Right ventricle myocardium superior (tissue), 1 donor: ENCODE measurements at regions not wholly inside any gene's neighbourhood (a gene's known extent, or its start where the extent isn't known, plus 50 kb on each side); places are given as distances from the start of the nearest gene placed in this dataset.
A peak's percentile ranks its signal among the peaks of the same experiment; 100 is the strongest.

Experiments
- ATAC-seq: fragments of 200-7000 bp; cut with Tn5 transposase; one replicate; pipeline ENCODE4 v1.9.1; 2020; ENCODE audit warnings: mild to moderate bottlenecking; ENCODE audit not compliant: poor library complexity
- DNase-seq: peaks from one replicate; pipeline ENCODE4 v3.0.0-alpha.2; 2020
- intact Hi-C: fragments of 100-400 bp; cut with DNase I; formaldehyde crosslinking; loops from one replicate; pipeline ENCODE4 v1.11.2; 2022
- donor health status: DM: no; HTN: yes; CAD: no; lungs with severe emphysema.

- intact Hi-C loops, result loop anchor here (10.0 kb wide), 1 partner anchor 229 kb away; the partner anchor contains the start of gene MMRN1
- ATAC-seq (no peak), DNase-seq (no peak)
Observed at GRCh38 chr4:89665662-89666061, 171.3 kb downstream of the SNCA start.

GRCh38 chr4:89664521-89664920 is 172.4 kb downstream of the SNCA start:
- intact Hi-C loops, result loop anchor here (10.0 kb wide), 1 partner anchor 230 kb away; the partner anchor contains the start of gene MMRN1
- no peak for ATAC-seq
- DNase-seq, result no peak

GRCh38 chr4:89661173-89661899 is 175.6 kb downstream of the SNCA start:
- no peak for ATAC-seq
- no peak for DNase-seq
- intact Hi-C loops, result loop anchor here (10.0 kb wide), 1 partner anchor 233 kb away; the partner anchor contains the start of gene MMRN1

GRCh38 chr4:89660444-89661172 is 176.4 kb downstream of the SNCA start:
- intact Hi-C loops, result loop anchor here (10.0 kb wide), 1 partner anchor 234 kb away; the partner anchor contains the start of gene MMRN1
- ATAC-seq (no peak), DNase-seq (no peak)

GRCh38 chr4:89658701-89659024 is 178.3 kb downstream of the SNCA start:
- ATAC-seq, result no peak
- no peak for DNase-seq
- intact Hi-C loops, result no loop called here

GRCh38 chr4:89657931-89658700 is 178.8 kb downstream of the SNCA start:
- ATAC-seq (no peak), DNase-seq (no peak)
- intact Hi-C loops, result no loop called here

GRCh38 chr4:89653012-89653411 is 183.9 kb downstream of the SNCA start:
- peak; percentile 27 for ATAC-seq

GRCh38 chr4:89645482-89645881 is 191.5 kb downstream of the SNCA start:
- no peak for ATAC-seq
- DNase-seq, result no peak
- intact Hi-C loops, result no loop called here

More at GRCh38 chr4:89653012-89653411, 183.9 kb downstream of the SNCA start:
- no peak for DNase-seq
- intact Hi-C loops, result no loop called here

GRCh38 chr4:89641367-89641687 is 195.6 kb downstream of the SNCA start:
- intact Hi-C loops, result no loop called here
- ATAC-seq (no peak), DNase-seq (no peak)

- peak; percentile 58 for DNase-seq
- intact Hi-C loops, result no loop called here
- ATAC-seq, result peak; percentile 86
Observed at GRCh38 chr4:89640620-89641366, 196.2 kb downstream of the SNCA start.

GRCh38 chr4:89639395-89639794 is 197.6 kb downstream of the SNCA start:
- intact Hi-C loops, result no loop called here
- ATAC-seq, result no peak
- DNase-seq, result no peak

- DNase-seq (no peak), ATAC-seq (no peak)
- intact Hi-C loops, result no loop called here
Observed at GRCh38 chr4:89625599-89626293, 211.2 kb downstream of the SNCA start.

GRCh38 chr4:89619206-89619962 is 217.6 kb downstream of the SNCA start:
- no peak for DNase-seq
- no peak for ATAC-seq
- intact Hi-C loops, result no loop called here

GRCh38 chr4:89618151-89618550 is 218.8 kb downstream of the SNCA start:
- ATAC-seq (no peak), DNase-seq (no peak)
- intact Hi-C loops, result no loop called here

GRCh38 chr4:89617317-89617716 is 219.6 kb downstream of the SNCA start:
- DNase-seq (no peak), ATAC-seq (no peak)
- intact Hi-C loops, result no loop called here

- ATAC-seq (no peak), DNase-seq (no peak)
- intact Hi-C loops, result no loop called here
Observed at GRCh38 chr4:89616382-89616781, 220.6 kb downstream of the SNCA start.

GRCh38 chr4:89615051-89615450 is 221.9 kb downstream of the SNCA start:
- ATAC-seq (no peak), DNase-seq (no peak)
- intact Hi-C loops, result no loop called here

- DNase-seq (no peak), ATAC-seq (no peak)
- intact Hi-C loops, result no loop called here
Observed at GRCh38 chr4:89614155-89614554, 222.8 kb downstream of the SNCA start.
